Iris pigment epithelial cell (primary cell): ENCODE measurements at regions not wholly inside any gene's neighbourhood (a gene's known extent, or its start where the extent isn't known, plus 50 kb on each side); places are given as distances from the start of the nearest gene placed in this dataset.

Source experiments
- DNase-seq: peaks from one replicate; pipeline ENCODE4 v3.0.0-alpha.2; 2011; ENCODE audit warnings: low read depth

DNA sequence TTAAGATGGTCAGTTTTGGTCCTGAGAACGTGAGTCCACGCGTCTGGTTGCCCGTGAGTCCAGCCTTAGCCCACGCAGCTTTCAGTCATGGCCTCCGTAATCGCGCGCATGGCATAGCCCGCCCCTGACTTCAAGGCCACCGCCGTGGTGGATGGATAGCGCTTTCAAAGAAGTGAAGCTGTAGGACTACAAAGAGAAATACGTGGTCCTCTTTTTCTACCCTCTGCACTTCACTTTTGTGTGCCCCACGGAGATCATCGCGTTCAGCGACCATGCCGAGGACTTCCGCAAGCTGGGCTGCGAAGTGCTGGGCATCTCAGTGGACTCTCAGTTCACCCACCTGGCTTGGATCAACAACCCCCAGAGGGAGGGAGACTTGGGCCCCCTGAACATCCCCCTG lies 142.0 kb upstream of the MCHR2 start:
- DNase-seq = no peak

DNA sequence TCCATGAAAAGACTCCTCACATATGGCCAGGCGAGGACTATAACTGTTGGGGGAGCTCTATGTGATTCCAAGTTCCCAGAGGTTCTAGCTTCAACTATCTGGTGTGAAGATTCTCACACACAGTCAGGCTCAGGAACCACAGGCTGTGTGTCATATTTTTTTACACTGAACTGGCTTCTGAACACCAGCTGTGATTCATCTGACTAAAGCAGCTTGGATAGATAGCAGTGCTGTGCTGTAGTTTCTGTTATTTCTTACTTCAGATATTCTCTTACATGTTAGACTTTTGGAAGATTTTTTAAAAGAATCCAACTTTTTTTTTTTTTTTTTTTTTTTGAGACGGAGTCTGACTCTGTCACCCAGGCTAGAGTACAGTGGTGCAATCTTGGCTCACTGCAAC lies 140.7 kb upstream of the MCHR2 start:
- DNase-seq = peak; percentile 37

DNA sequence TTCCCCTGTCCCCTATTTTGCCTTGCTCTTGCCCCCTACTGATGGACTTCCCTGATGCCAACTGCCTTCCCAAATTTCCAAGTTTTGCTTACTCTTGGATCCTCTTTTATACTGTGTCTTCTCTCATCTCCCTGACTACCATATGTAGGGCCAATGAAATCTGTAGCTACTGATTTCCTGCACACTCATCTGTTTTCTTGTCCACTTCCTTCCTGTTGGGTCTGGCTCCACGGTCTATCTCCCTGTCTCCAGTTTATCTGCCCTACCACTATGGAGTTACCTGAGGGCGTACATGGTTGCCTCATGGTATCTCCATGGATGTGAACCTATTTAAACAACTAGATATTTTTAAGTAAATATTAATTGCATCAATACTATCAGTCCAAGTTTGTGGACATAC lies 140.3 kb upstream of the MCHR2 start:
- DNase-seq = no peak

DNA sequence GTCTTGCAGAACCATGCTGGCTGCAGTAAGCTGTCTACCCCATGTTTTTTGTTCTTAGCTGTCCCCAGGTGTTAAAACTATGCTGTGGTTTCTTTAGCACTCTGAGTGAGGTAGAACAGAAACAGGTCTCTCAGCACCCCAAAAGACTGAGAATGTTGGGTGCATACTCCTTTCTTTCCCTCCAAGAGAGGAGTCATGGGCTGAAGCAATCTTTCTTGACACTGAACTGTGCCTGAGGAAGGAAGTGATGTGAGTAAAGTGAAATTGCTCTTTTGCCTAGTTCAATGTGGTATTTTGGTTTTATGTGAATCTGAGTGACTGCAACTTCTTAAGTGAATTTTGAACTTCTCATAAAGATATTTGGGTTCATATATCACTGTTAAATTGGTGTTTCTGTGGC lies 138.0 kb upstream of the MCHR2 start:
- no peak for DNase-seq

DNA sequence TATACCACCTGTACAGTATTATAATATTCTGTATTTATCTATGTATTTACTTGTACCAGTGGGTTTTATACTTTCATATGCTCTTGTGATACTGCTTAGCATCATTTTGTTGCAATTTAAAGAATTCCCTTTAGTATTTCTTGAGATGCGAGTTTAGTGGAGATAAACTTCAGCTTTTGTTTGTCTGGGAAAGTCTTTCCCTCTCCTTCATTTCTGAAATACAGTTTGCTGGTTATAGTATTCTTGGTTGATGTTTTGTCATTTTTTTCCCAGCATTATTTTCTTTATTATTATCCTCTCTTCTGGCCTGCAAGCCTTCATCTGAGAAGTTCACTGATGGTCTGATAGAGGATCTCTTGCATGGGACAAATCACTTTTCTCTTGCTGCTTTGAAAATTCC lies 136.6 kb upstream of the MCHR2 start:
- no peak for DNase-seq

DNA sequence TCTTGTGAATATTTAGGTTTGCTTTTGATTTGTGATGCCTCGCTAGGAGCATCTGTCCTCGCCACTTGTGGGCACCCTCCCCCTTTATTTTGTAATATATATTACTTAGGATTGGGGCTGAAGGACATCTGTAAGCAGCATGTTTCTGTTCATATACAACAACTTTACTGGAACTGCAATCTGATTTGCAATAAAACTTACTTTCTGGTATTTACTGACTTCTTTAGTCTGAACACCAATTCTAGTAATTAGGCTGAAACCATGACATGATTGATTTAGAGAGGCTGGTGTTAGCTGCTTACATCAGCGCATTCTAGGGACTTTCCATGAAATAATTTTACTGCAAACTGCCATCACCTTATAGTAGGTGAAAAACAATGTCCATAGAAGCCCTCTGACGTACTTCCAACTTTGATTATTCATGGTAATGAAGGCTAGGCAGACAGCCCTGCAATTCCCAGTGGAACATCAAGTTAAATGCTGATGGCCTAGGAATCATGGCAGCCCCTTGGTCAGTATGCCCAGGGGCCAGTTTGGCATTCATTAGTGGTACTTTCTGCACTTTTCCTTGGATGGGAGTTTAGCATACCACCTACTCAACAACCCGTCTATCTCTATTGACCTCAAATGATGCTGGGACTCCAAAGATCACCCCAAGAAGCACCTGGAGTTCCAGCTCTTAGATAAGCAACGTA lies 132.9 kb upstream of the MCHR2 start:
- DNase-seq = no peak

DNA sequence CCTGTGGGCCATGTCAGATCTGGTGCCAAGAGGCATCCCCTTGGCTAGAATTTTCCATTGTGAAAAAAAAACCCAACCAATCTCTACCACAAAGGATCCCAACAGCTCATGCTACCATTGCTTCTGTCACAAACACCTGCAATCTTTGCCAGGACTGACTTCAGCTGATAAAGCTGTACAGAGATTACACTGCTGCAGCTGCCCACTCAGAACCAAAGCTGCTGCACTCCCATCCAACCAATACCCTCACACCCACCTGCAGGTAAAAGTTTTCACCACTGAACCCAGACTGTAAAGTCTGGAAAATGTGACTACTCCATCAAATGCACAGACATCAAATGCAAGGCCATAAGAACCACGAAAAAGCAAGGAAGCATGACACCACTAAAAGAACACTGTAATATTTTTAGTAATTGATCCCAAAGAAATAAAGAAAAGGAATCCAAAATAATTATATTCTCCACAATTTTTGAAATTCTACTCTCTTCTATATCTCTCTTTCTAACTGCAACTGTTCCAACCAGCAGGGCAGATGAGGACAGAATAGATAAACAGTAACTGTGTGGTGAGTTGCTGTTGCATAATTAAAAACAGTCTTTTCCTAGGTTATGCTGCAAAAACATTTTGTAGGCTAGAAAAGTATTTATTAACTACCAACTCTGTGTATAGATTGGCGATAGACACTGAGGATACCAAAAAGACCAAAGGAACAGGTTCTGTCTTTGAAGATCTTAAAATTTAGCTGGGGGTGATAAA lies 128.0 kb upstream of the MCHR2 start:
- peak; percentile 16 for DNase-seq

DNA sequence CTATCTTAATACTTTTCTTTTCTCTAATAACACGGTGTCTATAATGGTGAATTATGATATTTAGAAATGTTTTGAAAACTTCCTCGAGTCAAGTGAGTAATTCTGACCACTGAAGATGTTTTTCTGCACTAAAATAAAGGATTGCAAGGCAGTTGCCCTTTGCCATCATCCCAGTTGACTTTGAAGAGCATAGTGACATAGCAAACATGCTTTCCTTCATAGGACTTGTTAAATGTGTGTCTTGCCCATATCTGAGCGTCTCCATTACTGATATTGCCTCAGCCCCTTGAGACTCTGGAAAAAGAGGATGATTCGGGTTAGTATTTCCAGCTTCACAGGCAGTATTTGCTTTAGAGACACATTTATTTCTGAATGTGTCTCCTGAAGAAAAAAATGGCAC lies 125.2 kb upstream of the MCHR2 start:
- DNase-seq = no peak

DNA sequence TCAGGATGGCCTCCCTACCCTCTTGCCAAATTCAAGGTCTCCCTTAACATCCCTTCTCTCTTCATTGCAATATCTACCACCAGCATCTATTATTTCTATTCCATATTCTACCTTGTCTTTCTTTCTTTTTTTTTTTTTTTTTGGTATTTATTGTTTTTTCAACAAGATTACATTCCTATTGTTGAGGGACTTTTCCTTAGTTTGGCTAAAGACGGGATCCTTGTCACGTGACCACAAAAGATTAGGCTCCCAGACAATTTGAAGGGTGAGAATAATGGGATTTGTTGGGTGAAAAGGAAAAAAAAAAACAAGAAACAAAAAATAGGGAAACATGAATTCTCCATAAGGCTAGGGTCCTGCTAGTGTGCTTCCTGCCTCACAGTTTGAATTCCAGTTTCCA lies 124.3 kb upstream of the MCHR2 start:
- DNase-seq = no peak

DNA sequence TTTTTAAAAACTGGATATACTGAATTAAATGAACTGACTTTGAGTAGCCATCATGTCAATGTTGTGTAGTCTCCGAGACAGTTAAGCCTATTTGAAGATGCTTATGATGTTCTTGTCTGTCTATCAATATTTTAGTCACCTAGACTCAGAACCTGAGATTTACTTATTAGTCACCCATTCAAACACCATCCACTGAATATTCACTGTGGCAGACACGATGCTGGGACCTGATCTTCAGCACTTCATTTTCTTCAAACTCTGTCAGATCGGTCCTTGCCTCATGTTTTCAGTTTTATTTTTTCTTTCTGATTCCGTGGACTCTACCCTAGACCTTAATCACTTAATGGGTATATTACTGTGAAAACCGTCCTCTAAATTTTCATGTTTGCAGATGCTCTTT lies 123.7 kb upstream of the MCHR2 start:
- DNase-seq = no peak

DNA sequence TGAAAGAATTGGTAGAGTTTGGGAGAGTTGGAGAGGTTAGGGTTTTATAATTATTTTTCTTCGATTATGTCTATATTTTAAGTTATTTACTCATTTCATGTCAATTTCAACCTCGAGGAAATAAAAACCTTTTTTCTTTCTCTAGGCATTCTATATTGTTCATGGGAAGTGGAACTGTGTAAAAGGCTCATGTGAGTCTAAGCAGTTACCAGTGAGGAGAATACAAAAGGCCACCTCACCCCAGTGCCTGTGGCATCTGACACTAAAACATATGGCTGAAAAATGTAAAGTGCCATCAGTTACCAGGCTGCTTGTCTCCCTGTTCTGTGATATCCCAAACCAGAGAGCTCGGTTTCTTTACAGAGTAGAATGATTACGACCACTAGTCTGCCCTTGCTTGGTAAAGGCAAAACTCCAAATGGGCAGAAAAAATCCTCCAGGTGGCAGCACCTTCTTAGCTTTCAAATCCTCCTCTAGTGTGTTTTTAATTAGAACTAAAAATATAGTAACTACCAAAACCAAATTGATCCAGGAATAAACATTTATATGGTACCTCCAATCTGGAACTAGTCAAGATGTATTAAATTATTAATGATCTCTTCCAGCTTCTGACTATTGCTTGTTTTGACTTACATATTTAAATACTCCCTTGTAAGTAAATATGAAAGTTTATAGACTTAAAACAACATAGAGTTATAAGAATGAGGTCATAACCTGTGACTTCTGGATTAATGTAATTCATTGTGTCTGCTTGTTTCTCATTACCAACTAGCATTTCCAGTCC lies 122.6 kb upstream of the MCHR2 start:
- peak; percentile 77 for DNase-seq

DNA sequence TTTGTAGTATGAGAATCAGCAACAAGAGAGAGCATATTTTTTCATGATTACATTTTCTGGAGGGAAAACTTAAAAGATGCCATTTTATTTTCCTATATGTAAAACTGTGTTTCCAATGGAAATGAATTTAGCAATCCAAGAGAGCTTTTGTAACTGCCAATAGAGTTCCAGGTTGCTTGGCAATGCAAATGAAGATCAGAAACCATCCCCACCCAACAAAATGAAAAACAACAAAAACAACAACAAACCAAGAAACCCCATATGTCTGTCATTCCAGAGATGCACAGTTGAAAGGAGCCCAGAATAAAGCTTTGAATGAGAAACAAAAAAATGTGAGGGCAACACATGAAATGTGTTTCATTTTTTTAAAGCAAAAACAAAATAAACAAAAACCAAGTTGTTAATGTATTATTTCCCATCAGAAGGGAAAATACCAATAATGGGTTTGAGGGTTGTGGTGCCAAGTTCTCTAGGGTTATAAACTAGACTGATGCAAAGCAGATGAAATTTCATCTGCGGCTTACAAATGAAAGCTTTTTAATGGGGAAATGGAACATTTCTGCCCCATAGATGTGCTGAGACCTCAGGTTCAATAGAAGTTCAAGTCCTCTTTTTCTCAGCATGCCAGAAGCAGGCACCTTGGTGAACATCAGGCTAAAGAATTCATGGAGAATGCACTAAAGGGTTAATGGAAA lies 121.5 kb upstream of the MCHR2 start:
- DNase-seq = no peak

DNA sequence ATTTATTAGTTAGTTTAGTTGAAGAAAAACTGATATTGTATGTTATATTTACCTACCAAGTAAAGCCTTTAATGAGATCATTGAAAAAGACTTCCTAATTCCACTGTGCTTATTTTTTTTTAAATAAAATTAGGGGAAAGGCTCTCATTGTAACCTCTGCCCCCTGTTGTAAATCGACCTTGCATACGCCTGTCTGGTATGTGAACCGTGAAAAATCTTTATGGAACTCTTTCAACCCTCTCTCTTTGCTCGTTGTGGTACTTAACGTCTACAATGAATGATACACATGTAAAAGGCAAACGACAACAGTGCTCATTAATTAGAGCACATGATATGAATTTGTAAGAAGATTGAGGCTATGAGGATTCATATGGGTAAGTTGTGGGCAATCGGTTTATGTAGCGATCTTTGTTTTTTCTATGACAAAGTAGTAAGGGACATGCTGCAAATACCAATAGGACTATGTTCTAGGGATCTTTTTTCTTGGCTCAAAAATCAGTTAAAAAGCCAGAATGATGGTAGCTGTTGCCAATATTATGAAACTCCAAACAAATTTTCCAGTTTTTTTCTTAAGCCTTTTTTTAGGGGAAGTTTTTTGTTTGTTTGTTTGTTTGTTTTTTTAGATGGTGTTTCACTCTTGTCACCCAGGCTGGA lies 119.0 kb upstream of the MCHR2 start:
- no peak for DNase-seq

DNA sequence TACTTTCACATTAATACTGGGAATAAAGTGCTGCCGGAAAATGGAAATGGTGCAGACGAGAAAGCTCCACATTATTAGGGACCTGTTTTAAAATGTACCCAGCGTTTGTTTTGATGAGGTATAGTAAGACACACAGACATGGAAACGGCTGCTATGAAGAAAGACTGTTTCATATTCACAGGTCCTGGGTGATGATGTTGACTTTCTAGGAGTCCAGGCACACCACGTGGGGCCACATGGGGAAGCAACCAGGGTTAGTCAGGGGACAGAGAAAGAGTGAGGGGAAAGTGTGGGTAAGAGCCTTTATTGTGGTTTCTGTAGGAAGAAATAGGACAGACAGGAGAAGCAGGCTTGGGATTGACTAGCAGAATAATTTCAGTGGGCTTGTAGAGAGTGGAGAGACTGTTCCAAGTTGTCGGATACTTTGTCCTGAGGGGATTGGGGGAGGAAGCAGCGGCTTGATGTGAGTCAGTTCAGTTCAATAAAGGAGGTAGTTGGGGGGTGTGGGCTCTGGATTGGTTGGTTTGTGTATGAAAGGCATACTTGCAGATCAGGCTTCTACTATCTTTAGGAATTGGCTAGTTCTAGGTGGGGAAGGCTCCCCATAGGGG lies 112.0 kb upstream of the MCHR2 start:
- DNase-seq = peak; percentile 10

DNA sequence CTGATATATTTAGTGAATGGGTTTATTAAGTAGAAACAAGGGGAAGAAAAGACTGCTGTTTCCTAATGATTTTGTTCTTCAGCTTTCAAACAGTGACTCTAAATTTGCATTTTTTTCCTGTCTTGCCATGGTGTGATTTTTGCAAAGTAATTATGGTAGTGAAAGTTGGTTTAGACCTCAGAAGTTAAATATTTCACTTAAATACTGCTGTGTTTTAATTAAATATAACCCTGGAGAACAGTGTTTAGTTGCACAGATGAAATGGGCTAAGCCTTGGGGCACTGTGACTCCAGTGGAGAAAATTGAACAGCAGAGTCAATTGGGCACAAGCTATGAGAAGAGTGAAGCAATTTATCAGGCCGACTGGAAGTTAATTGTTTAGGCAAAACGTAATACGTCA lies 111.1 kb upstream of the MCHR2 start:
- DNase-seq = no peak

DNA sequence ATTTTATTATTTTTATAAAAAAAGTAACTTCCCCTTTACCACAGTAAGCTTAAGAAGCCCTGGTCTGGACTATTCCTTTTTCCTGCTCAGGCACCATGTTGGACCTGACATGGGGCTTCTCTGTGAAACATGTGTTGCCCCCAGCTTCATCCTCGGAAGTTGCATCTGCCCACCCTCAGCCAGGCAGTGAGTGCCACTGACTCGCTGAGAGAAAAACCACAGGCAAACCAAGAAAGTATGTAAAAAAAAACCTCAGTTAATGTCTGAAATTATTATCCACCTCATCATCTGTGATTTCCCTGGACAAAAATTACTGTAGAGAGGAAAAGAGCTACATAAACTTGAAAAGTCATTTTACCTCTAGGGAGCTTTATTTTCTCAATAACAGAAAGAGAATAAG lies 109.9 kb upstream of the MCHR2 start:
- DNase-seq = no peak

DNA sequence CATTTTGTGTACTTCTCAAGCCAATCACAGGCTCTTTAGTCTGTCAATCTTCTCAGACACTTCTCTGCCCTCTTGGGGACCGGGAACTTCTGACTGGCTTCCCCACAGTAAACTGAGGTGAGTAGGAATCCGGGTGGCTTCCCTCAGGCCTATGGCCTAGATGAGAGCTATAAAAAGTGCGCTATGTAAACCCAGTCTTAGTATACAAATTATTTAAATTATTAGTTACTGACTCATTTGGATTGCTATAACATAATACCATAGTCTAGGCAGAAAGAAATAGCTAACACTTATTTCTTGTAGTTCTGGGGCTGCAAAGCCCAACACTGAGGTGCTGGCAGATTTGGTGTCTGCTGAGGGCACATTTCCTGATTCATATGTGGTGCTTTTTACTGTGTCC lies 109.2 kb upstream of the MCHR2 start:
- no peak for DNase-seq

DNA sequence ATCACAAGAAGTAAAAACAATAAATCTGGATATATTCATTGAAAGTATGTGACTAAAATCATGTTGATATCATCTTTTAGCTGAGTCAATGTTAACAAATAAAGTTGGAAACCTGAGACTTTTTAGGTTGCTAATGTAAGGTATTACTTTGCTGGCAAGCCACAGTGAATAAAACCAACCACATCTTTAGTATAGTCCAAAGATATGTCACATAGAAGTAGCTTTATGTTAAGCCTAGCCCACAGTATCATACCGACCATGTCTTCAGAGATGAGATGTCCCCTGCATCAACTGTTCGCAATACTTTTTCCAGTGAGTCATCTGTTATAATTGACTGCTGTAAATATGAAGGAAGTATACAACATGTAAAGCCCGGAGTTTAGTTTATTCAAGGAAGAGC lies 107.6 kb upstream of the MCHR2 start:
- peak; percentile 34 for DNase-seq

DNA sequence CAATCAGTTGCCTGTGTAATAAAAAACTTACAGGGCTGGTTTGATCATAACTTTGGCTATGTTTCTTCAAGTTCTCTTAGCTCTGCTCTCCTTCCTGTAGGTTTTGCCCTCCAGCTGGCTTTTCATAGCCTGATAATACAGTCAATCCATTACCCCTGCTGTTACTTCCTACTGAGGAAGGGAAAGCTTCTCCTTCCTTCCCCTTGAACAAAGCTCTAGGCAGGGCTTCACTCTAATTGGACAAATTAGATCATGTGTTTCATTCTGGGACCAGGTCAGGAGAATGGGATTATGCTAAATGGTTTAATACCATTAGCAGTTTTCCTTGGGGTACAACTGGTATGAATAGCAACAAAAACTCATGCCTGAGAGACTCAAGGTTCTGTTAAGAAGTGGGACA lies 106.8 kb upstream of the MCHR2 start:
- no peak for DNase-seq

DNA sequence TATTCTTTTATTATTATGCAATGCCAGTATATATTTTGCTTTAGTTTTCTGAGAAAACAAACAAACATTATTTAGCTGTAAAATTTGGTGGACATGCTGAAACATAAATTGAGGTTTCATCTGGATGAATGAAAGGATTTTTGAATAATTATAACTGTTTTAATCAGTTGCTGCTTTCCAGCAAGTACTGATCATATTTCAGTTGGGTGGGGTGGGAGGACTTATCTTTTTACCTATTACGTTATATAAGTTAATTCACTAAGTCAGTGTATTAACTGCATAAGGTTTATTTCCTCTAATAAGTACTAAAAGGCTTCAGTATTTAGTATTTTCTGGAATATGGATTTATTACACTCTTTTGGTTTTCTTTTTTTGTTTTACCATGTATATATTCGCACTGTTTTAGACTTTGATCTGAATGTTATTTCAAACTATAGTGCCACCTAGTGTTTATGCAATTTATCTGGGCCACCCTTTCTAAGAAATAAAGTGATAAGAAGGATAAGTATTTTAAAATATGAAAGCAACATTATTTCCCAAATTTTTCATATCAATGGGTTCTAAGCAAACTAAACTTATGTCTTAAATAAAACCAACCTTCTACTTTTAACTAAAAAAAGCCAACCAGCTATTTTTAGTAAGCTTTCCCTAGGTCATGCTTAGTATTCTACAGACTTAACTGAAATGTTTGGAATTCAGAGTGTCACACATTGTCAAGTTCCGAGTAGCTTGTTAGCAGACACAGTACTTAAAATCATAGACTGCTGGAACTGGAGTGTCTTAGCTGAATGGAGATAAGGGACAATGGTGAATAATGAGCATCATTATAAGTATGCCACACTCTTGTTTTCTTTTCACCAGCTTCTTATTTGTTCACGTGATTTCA lies 105.4 kb upstream of the MCHR2 start:
- peak; percentile 34 for DNase-seq

DNA sequence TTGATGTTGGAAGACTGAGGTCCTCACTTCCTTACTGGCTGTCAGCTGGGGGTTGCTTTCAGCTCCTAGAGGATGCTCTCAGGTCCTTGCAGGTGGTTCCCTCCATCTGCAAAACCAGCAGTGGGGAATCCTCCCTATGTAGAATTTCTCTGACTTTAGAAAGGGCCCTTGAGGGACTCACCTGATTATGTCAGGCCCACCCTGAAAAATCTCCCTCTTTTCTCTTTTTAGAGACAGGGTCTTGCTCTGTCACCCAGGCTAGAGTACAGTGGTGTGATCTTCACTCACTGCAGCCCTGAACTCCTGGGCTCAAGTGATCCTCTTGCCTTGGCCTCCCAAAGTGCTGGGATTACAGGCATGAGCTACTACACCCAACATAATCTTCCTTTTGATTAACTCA lies 102.9 kb upstream of the MCHR2 start:
- no peak for DNase-seq
